ENCODE measurements at regions not wholly inside any gene's neighbourhood (a gene's known extent, or its start where the extent isn't known, plus 50 kb on each side); places are given as distances from the start of the nearest gene placed in this dataset.

- Histone ChIP-seq H3K79me2 (ENCODE audit: low read depth) (no peaks in the 10 kb centered on the region), H3F3A (ENCODE audit: low read depth) (peaks cover 20% of the 10 kb centered on the region), H3K36me3 (no peaks in the 10 kb centered on the region), H3K9ac (no peak overlapping the region), H3K4me1 (peaks cover 16% of the 10 kb centered on the region), H3K4me3 (no peak overlapping the region), H3K9me3 (ENCODE audit: low read depth) (no peaks in the 10 kb centered on the region), H2AFZ (replicated peaks) (no peak overlapping the region), H3K4me2 (no peak overlapping the region), H3K27me3 (no peaks in the 10 kb centered on the region), H4K20me1 (ENCODE audit: low read depth) (no peaks in the 10 kb centered on the region), H3K27ac (no peak overlapping the region)
- Mint-ChIP-seq H3K36me3 (no peaks in the 10 kb centered on the region), H3K4me1 (peaks cover 23% of the 10 kb centered on the region), H3K27ac (no peak overlapping the region), H3K9me3 (no peaks in the 10 kb centered on the region), H3K4me3 (no peak overlapping the region), H3K27me3 (ENCODE audit: insufficient read depth, low read depth) (peaks cover 8% of the 10 kb centered on the region)
- TF ChIP-seq EZH2 (IDR thresholded peaks at IDR 0.05) (no peak), EZH2phosphoT487 (IDR thresholded peaks at IDR 0.05) (no peak), CTCF (IDR thresholded peaks at IDR 0.05) (no peak)
- no peak for DNase-seq (ENCODE audit: low spot score)
Observed at GRCh38 chr6:158897236-158897635, 78.1 kb upstream of the EZR start.

GRCh38 chr6:158895661-158896060 lies 76.5 kb upstream of the EZR start:
- H3K27ac ChIP-seq, result no peak overlapping the region
- no peaks in the 10 kb centered on the region for H3K36me3 ChIP-seq
- no peaks in the 10 kb centered on the region for H3K27me3 ChIP-seq
- Mint-ChIP-seq H3K27ac (peak overlapping the region; percentile 57), H3K36me3 (no peaks in the 10 kb centered on the region), H3K27me3 (ENCODE audit: insufficient read depth, low read depth) (peaks cover 7% of the 10 kb centered on the region), H3K4me1 (peaks cover 22% of the 10 kb centered on the region), H3K4me3 (no peak overlapping the region), H3K9me3 (no peaks in the 10 kb centered on the region)
- no peak for TF ChIP-seq EZH2phosphoT487 (IDR thresholded peaks at IDR 0.05)
- no peak for TF ChIP-seq CTCF (IDR thresholded peaks at IDR 0.05)
- TF ChIP-seq EZH2 (IDR thresholded peaks at IDR 0.05), result no peak
- H3K4me2 ChIP-seq, result no peak overlapping the region
- H3K9ac ChIP-seq, result no peak overlapping the region
- no peaks in the 10 kb centered on the region for H3K79me2 ChIP-seq (ENCODE audit: low read depth)
- H3F3A ChIP-seq (ENCODE audit: low read depth), result peaks cover 16% of the 10 kb centered on the region
- no peak for DNase-seq (ENCODE audit: low spot score)
- no peaks in the 10 kb centered on the region for H3K9me3 ChIP-seq (ENCODE audit: low read depth)
- no peaks in the 10 kb centered on the region for H4K20me1 ChIP-seq (ENCODE audit: low read depth)
- no peak overlapping the region for H3K4me3 ChIP-seq
- no peak overlapping the region for H2AFZ ChIP-seq (replicated peaks)
- peaks cover 13% of the 10 kb centered on the region for H3K4me1 ChIP-seq

- H3K9me3 ChIP-seq (ENCODE audit: low read depth), result no peaks in the 10 kb centered on the region
- no peak overlapping the region for H3K4me3 Mint-ChIP-seq
- H3K27me3 Mint-ChIP-seq (ENCODE audit: insufficient read depth, low read depth), result peaks cover 7% of the 10 kb centered on the region
- H3K4me3 ChIP-seq, result no peak overlapping the region
- no peak overlapping the region for H3K27ac ChIP-seq
- H3K79me2 ChIP-seq (ENCODE audit: low read depth), result no peaks in the 10 kb centered on the region
- H3K4me1 Mint-ChIP-seq, result peaks cover 11% of the 10 kb centered on the region
- H3K9ac ChIP-seq, result no peak overlapping the region
- peak; percentile 59 for DNase-seq (ENCODE audit: low spot score)
- H3K4me2 ChIP-seq, result no peak overlapping the region
- no peaks in the 10 kb centered on the region for H4K20me1 ChIP-seq (ENCODE audit: low read depth)
- H2AFZ ChIP-seq (replicated peaks), result no peak overlapping the region
- no peaks in the 10 kb centered on the region for H3K36me3 Mint-ChIP-seq
- H3K4me1 ChIP-seq, result peaks cover 6% of the 10 kb centered on the region
- no peaks in the 10 kb centered on the region for H3K27me3 ChIP-seq
- peaks cover 5% of the 10 kb centered on the region for H3F3A ChIP-seq (ENCODE audit: low read depth)
- TF ChIP-seq EZH2 (IDR thresholded peaks at IDR 0.05) (no peak), EZH2phosphoT487 (IDR thresholded peaks at IDR 0.05) (no peak), CTCF (IDR thresholded peaks at IDR 0.05) (no peak)
- no peaks in the 10 kb centered on the region for H3K36me3 ChIP-seq
- H3K9me3 Mint-ChIP-seq, result peaks cover 2% of the 10 kb centered on the region
- H3K27ac Mint-ChIP-seq, result no peak overlapping the region
Observed at GRCh38 chr6:158894193-158894592, 75.0 kb upstream of the EZR start.
